G401 (cell line): ENCODE measurements at regions not wholly inside any gene's neighbourhood (a gene's known extent, or its start where the extent isn't known, plus 50 kb on each side); places are given as distances from the start of the nearest gene placed in this dataset.
A peak's percentile ranks its signal among the peaks of the same experiment; 100 is the strongest.
"Not testable (repeated sequence)": the region's sequence is repeated elsewhere in the genome, so short reads cannot be mapped to it uniquely, and the experiment has no call there.

Experiments
- DNase-seq: peaks from one replicate; pipeline ENCODE4 v3.0.0-alpha.2; 2015; ENCODE audit warnings: low spot score
- in situ Hi-C: cut with HindIII; loops from 2 replicates; pipeline ENCODE4 v1.10.0; 2016; ENCODE audit warnings: low sequenced_read_pairs, mixed read lengths

GRCh38 chr13:71240911-71241310 lies 626.1 kb downstream of the DACH1 start:
- in situ Hi-C loops: no loop called here
- no peak for DNase-seq

GRCh38 chr13:71237332-71237731 lies 629.7 kb downstream of the DACH1 start:
- in situ Hi-C loops: no loop called here
- DNase-seq: no peak

- no peak for DNase-seq
- in situ Hi-C loops: no loop called here
Measured at GRCh38 chr13:71219698-71220415, 647.1 kb downstream of the DACH1 start.

- no peak for DNase-seq
- in situ Hi-C loops: no loop called here
Measured at GRCh38 chr13:71218960-71219359, 648.0 kb downstream of the DACH1 start.

GRCh38 chr13:71217827-71218226 lies 649.2 kb downstream of the DACH1 start:
- in situ Hi-C loops: no loop called here
- DNase-seq: peak; percentile 81

GRCh38 chr13:71214821-71215220 lies 652.2 kb downstream of the DACH1 start:
- in situ Hi-C loops: no loop called here
- no peak for DNase-seq

- DNase-seq: no peak
- in situ Hi-C loops: no loop called here
Measured at GRCh38 chr13:71214357-71214756, 652.6 kb downstream of the DACH1 start.

GRCh38 chr13:71213252-71213821 lies 653.7 kb downstream of the DACH1 start:
- in situ Hi-C loops: no loop called here
- DNase-seq: no peak

- in situ Hi-C loops: no loop called here
- no peak for DNase-seq
Measured at GRCh38 chr13:71210861-71211260, 656.1 kb downstream of the DACH1 start.

- in situ Hi-C loops: no loop called here
- no peak for DNase-seq
Measured at GRCh38 chr13:71209217-71209616, 657.8 kb downstream of the DACH1 start.

GRCh38 chr13:71184583-71184982 lies 682.4 kb downstream of the DACH1 start:
- DNase-seq, in situ Hi-C loops: not testable (repeated sequence)

- in situ Hi-C loops, DNase-seq: not testable (repeated sequence)
Measured at GRCh38 chr13:71183352-71183751, 683.7 kb downstream of the DACH1 start.

- in situ Hi-C loops: no loop called here
- no peak for DNase-seq
Measured at GRCh38 chr13:71171740-71172139, 695.3 kb downstream of the DACH1 start.

- DNase-seq: no peak
- in situ Hi-C loops: no loop called here
Measured at GRCh38 chr13:71169180-71169579, 697.8 kb downstream of the DACH1 start.

- DNase-seq: no peak
- in situ Hi-C loops: no loop called here
Measured at GRCh38 chr13:71156550-71156949, 710.5 kb downstream of the DACH1 start.

GRCh38 chr13:71149498-71150363 lies 717.3 kb downstream of the DACH1 start:
- no peak for DNase-seq
- in situ Hi-C loops: no loop called here

- DNase-seq: no peak
- in situ Hi-C loops: no loop called here
Measured at GRCh38 chr13:71149046-71149445, 718.0 kb downstream of the DACH1 start.

GRCh38 chr13:71148396-71148795 lies 718.6 kb downstream of the DACH1 start:
- DNase-seq: no peak
- in situ Hi-C loops: no loop called here

GRCh38 chr13:71144883-71145282 lies 722.1 kb downstream of the DACH1 start:
- no peak for DNase-seq
- in situ Hi-C loops: no loop called here

GRCh38 chr13:71137101-71137500 lies 729.9 kb downstream of the DACH1 start:
- DNase-seq: no peak
- in situ Hi-C loops: no loop called here
